ENCODE measurements at regions not wholly inside any gene's neighbourhood (a gene's known extent, or its start where the extent isn't known, plus 50 kb on each side); places are given as distances from the start of the nearest gene placed in this dataset.

DNA sequence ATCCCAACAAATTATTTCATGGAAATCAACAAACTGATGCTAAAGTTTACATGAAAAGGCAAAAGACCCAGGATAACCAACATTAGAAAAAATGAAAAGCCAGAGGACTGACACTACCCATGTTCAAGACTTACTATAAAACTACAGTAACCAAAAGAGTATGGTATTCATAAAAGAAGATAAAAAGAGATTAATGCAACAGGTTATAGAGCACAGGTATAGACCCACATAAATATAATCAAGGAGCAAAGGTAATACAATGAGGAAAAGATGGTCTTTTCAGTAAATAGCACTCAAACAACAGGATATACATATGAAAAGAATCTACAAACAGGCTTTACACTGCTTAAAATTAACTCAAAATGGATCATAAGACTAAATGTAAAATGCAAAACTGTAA is 1342.7 kb downstream of the UQCRFS1 start:
- TF ChIP-seq CTCF (IDR thresholded peaks at IDR 0.05 in 4 of 5, conservative IDR thresholded peaks at IDR 0.05 in 1 of 5) (no peak), POLR2A (IDR thresholded peaks at IDR 0.05) (no peak)

Data from gastrocnemius medialis (tissue), 4 donors.